8988T (cell line): ENCODE measurements at regions not wholly inside any gene's neighbourhood (a gene's known extent, or its start where the extent isn't known, plus 50 kb on each side); places are given as distances from the start of the nearest gene placed in this dataset.

Source experiments
- DNase-seq: peaks from one replicate; pipeline ENCODE4 v3.0.0; 2011

GRCh38 chr2:12391116-12391515, 325.6 kb upstream of the TRIB2 start:
- no peak for DNase-seq

GRCh38 chr2:12396699-12397098, 320.0 kb upstream of the TRIB2 start:
- no peak for DNase-seq

- no peak for DNase-seq
Observed at GRCh38 chr2:12397854-12398253, 318.9 kb upstream of the TRIB2 start.

DNA sequence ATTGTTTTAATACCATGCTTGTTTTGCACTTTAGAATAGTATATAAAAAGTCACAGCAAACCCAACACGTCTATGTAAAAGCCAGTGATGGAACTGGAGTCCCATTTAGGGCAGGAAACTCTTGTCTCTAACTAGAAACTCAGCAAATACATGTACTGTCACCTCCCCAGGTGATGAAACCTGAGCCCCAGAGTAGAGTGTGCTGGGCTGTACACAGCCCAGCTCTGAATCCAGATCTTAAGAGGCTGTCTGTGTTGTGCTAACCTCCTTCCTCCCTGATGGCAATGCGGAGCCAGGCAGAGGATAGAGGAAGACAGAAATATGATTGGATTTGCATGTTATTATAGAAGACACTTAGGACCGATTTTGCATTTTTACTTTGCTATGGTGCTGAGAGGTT, 317.5 kb upstream of the TRIB2 start:
- DNase-seq = no peak

- DNase-seq = no peak
Observed at GRCh38 chr2:12400543-12400942, 316.2 kb upstream of the TRIB2 start.

- no peak for DNase-seq
Observed at GRCh38 chr2:12402440-12403139, 314.1 kb upstream of the TRIB2 start.

DNA sequence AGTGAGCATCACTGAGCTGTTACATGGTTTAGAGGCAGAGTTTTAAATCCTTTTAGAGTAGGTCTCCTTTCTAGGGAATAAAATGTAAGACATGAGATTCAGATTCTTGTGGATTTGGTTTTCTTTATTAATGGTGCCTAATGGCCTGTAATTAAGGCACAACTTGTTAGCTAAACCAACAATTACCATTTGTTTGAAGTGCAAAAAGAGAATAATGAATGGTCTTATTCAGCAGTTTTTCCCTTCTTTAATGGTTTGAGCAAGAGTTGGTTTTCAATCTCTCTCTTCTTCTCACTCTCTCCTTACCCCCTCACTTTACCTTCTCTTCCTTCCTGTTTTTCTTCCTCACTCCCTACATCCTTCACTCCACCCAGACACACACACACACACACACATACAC, 312.2 kb upstream of the TRIB2 start:
- DNase-seq = no peak

GRCh38 chr2:12407160-12407559, 309.6 kb upstream of the TRIB2 start:
- no peak for DNase-seq

DNA sequence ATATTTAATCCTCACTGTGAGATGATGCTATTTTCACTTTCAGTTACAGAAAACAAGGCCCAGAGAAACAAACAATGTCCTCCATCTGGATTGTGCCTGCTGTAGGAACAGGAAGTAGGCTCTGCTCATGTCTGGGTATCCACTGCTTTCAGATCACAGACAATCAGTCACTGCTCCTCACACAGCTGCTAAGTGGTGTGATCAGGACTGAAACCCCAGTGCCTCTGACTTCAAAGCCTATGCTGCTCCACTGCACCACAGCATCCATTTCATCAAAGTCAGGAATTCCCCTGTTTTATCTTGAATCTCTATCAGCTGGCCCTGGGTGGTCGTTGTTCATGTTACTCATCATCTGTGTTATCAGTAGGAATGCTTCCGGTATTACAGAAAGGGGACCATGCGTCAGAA, 303.8 kb upstream of the TRIB2 start:
- no peak for DNase-seq

GRCh38 chr2:12415536-12415935, 301.2 kb upstream of the TRIB2 start:
- DNase-seq = no peak

DNA sequence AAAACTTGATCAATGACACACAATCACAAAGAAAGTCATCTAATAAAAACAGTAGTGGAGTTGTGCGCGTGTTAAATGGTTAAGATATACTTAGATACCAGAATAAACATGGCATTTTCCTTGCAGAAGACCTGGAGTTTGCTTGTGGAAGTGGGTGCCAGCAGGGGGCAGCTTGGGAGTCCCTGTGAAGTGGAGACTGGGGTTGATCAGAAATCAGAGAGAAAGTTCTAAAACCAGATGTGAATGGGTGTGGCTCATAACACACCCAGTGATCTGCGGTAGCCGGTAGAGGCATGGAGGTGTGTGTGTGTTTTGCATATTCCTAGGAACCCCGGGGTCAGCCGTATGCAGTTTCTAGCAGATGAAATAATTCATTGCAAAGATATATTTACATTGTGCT, 300.1 kb upstream of the TRIB2 start:
- no peak for DNase-seq

DNA sequence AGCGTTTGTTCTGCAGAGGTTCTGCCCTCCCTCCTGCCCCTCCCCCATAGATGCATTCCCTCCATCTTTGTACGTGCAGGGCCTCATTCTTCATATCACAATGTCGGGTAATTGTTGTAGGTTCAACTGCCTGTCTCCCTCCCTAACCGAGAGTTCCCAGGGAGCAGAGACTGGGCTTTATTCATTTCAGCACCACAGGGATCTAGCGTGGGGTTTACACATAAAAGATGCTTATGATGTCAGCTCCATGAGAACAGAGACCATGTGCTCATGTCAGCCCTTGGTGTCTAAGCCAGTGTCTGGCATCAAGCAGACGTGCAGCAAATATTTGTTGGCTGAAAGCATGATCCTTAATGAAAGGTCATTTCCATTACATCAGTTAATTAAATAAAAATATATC, 298.9 kb upstream of the TRIB2 start:
- DNase-seq = no peak

DNA sequence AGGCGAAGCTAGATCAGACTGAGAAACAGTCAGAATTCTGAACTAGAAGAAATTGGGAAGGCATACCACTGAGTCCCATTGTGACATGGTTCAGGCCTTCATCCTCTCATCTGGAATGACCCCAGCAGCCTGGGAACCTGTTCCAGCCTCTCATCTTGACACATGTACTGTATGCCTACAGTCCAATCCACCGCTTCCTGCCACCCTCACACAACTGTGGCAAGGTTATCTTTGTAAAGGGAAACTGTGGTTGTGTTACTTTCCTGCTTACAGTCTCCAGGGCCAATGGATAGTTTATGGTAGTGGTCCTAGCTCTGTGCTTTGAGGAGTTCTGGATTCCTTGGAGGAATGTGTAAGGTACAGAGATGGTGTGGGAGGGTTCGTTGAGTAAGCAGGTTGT, 296.9 kb upstream of the TRIB2 start:
- DNase-seq = no peak

DNA sequence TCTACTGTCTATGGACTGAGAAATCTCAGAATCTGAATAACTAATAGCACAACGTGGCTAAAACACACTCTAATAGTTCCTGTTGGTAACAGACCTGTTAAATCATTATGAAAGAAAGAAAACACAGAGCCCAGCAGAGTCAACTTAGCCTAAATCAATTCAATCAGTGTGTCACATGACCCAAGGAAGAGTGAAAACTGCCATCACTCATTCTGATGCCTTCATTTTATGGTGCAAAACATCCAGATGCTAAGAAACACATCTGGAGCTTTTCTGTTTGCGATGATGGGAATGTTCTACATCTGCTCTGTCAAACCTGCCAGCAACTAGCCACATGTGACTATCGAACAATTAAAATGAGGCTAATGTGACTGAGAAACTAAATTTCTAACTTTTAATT, 295.7 kb upstream of the TRIB2 start:
- no peak for DNase-seq

GRCh38 chr2:12424219-12424618, 292.5 kb upstream of the TRIB2 start:
- DNase-seq = no peak

- no peak for DNase-seq
Observed at GRCh38 chr2:12424809-12425208, 291.9 kb upstream of the TRIB2 start.

DNA sequence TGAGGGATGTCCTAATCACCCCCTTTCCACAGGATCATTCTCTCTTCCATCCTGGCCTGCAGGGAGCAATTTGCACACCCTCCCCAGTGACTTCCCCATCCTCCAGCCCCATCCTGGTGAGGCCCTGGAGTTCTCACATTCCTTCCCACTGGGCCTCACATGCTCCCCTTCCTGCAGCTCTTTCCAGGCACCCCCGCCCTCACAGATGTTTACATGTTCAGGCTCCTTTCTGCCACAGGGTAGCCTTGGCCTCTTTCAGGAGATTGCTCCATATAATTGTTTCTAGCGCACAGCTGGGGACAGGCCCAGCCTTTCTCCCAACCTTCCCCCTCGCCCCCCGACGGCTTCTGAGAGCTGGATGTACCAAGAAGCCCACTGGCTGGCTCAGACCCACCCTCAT, 288.4 kb upstream of the TRIB2 start:
- DNase-seq = no peak

DNA sequence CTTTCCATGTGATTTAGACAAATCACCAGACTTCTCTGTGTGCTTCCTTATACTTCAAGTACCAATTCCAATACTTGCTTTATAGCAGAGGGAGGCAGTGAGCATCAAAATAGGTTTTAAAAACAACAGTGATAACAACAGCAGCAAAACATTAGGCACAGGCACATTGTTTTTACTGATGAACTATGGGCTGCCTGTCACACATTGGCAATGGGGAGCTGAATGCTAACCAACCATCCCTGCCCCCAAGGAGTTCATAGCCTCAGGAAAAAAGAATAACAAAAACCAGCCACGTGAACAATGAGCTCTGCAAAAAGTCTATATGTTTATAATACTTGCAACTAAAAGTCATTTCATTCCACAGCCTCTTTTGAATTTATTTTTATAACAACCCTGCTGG, 287.9 kb upstream of the TRIB2 start:
- no peak for DNase-seq

GRCh38 chr2:12429779-12430406, 286.8 kb upstream of the TRIB2 start:
- DNase-seq = no peak

DNA sequence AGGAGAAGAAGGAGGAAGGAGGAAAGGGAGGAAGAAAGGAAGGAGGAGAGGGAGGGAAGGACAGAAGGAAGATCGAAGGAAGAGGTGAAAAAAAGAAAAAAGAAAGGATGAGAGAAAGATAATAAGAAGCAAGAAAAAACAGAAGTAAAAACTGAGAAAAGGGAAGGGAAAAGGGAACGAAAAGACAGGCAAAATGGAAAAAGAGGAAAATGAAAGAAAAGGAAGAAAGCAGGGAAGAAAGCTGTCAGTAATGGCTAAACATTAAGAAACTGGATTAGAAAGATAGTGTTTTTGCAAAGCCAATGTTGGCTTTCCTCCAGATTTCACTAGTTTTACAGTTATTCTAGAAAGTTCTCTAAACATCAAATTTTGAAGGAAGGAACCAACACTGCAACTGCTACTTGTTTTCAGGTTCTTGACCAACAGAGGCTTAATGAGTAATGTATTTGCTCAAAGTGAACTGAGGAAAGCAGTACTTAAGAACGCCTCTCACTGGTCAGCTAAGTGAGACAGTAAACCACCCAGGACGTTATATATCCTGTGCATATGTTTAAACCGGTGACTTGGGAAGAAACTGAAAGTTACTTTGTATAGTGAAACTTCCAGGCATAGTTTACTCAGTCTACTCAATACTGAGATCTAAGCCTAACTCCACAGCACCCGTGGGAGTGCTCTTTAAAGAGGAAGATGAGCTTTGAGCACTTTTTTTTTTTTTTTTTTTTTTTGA, 286.2 kb upstream of the TRIB2 start:
- no peak for DNase-seq

DNA sequence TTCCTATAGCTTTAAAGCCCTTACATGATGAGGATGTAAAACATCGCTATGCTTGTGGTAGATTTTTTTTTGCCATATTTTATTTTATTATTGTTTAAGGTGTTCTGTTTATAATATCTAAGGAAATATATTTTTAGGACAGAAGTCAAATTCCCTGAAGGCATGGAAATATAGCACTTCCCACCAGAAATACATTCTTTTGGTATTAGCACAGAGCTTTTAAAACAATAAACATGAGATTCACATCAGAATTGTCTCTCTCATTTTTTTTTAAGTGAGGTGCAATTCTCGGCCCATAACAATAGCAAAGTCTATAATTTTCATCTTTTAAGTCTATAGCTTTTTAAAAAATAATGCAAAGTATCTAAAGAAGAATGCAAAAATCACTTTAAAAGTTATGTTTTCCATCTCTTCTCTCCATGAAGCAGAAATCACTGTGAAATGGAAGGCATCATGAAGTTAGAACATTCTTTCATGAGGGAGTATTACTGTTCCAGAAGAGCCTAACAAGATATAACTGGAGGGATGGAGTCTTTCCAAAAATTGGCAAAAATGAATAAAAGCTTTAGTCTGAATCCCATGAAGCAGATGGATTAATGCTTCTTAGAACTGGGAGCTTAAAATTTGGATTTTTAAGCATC, 283.6 kb upstream of the TRIB2 start:
- no peak for DNase-seq

DNA sequence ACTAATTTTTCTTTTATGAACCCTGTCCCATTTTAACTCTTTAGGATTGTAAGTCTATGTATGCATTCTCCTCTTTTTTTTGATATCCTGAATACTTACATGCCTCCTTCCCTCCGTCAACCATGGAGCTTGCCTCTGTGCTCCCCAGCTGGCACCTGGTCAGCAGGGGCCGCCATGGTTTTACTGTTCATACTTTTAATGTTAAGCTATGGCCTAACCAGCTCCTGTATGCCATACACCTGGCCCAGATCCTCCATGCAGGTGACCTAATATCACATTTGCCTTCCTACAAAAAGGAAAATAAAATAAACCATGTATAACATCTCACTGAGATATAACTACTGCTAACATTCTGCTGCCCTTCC, 283.1 kb upstream of the TRIB2 start:
- DNase-seq = no peak

GRCh38 chr2:12434630-12435098, 282.1 kb upstream of the TRIB2 start:
- no peak for DNase-seq
